AG08396 (cell line): ENCODE measurements at regions not wholly inside any gene's neighbourhood (a gene's known extent, or its start where the extent isn't known, plus 50 kb on each side); places are given as distances from the start of the nearest gene placed in this dataset.
A peak's percentile ranks its signal among the peaks of the same experiment; 100 is the strongest.

Experiments used
- DNase-seq: peaks from one replicate; pipeline ENCODE4 v3.0.0; 2012; ENCODE audit warnings: low spot score, mixed read lengths

GRCh38 chr6:6704103-6705060, 115.9 kb downstream of the LY86 start:
- no peak for DNase-seq

GRCh38 chr6:6705061-6705425, 116.5 kb downstream of the LY86 start:
- DNase-seq: no peak

GRCh38 chr6:6705915-6706675, 117.6 kb downstream of the LY86 start:
- no peak for DNase-seq

GRCh38 chr6:6707143-6707542, 118.6 kb downstream of the LY86 start:
- DNase-seq: no peak

- DNase-seq: no peak
Measured at GRCh38 chr6:6709106-6709505, 120.6 kb downstream of the LY86 start.

- DNase-seq: no peak
Measured at GRCh38 chr6:6711031-6711785, 122.7 kb downstream of the LY86 start.

- DNase-seq: no peak
Measured at GRCh38 chr6:6711832-6712448, 123.4 kb downstream of the LY86 start.

GRCh38 chr6:6712449-6713403, 124.2 kb downstream of the LY86 start:
- DNase-seq: peak; percentile 82

- peak; percentile 42 for DNase-seq
Measured at GRCh38 chr6:6713657-6714056, 125.1 kb downstream of the LY86 start.

GRCh38 chr6:6714118-6714897, 125.8 kb downstream of the LY86 start:
- peak; percentile 43 for DNase-seq

GRCh38 chr6:6714953-6715352, 126.4 kb downstream of the LY86 start:
- DNase-seq: no peak

GRCh38 chr6:6715465-6715864, 126.9 kb downstream of the LY86 start:
- DNase-seq: no peak

- DNase-seq: no peak
Measured at GRCh38 chr6:6716998-6717763, 128.7 kb downstream of the LY86 start.

- DNase-seq: no peak
Measured at GRCh38 chr6:6717953-6718352, 129.4 kb downstream of the LY86 start.

- DNase-seq: no peak
Measured at GRCh38 chr6:6721606-6722005, 133.1 kb downstream of the LY86 start.

- no peak for DNase-seq
Measured at GRCh38 chr6:6722195-6722594, 133.7 kb downstream of the LY86 start.

GRCh38 chr6:6723361-6723760, 134.8 kb downstream of the LY86 start:
- no peak for DNase-seq

- DNase-seq: peak; percentile 75
Measured at GRCh38 chr6:6723921-6724538, 135.5 kb downstream of the LY86 start.
